SK-N-SH treated with all-trans-retinoic acid at 6 μM for 48 hours (cell line): ENCODE measurements at regions not wholly inside any gene's neighbourhood (a gene's known extent, or its start where the extent isn't known, plus 50 kb on each side); places are given as distances from the start of the nearest gene placed in this dataset.

Experiments
- ATAC-seq: fragments of 200-7000 bp; cut with Tn5 transposase; 3 replicates; pipeline ENCODE4 v1.9.1; 2020; ENCODE audit warnings: mild to moderate bottlenecking, moderate library complexity
- ARNTL ChIP-seq: fragments of 450-650 bp; formaldehyde crosslinking; IDR thresholded peaks from 2 replicates; pipeline ENCODE4 v1.5.0; 2020; ENCODE audit warnings: low read depth, mild to moderate bottlenecking, moderate library complexity, borderline replicate concordance
- CSDC2 ChIP-seq: fragments of 250-450 bp; sonication (Bioruptor Pico); IDR thresholded peaks from 2 replicates; pipeline ENCODE4 v1.5.0; 2020; ENCODE audit warnings: mild to moderate bottlenecking, moderate library complexity
- ESRRG ChIP-seq: fragments of 250-450 bp; sonication (Bioruptor Pico); IDR thresholded peaks from 2 replicates; pipeline ENCODE4 v1.6.1; 2021; ENCODE audit warnings: mild to moderate bottlenecking
- GLIS3 ChIP-seq: fragments of 250-450 bp; sonication (Bioruptor Pico); IDR thresholded peaks from 2 replicates; pipeline ENCODE4 v1.5.0; 2020; ENCODE audit warnings: mild to moderate bottlenecking, moderate library complexity
- ISL1 ChIP-seq: fragments of 250-450 bp; sonication (Bioruptor Pico); IDR thresholded peaks from 2 replicates; pipeline ENCODE4 v2.1.2; 2022; ENCODE audit warnings: mild to moderate bottlenecking, moderate library complexity
- OSR1 ChIP-seq: fragments of 250-450 bp; sonication (Bioruptor Pico); IDR thresholded peaks from 2 replicates; pipeline ENCODE4 v1.8.0; 2022; ENCODE audit warnings: moderate library complexity, mild to moderate bottlenecking, inconsistent platforms
- PPARA ChIP-seq: fragments of 250-450 bp; sonication (Bioruptor Pico); IDR thresholded peaks from 2 replicates; pipeline ENCODE4 v1.5.0; 2020; ENCODE audit warnings: mild to moderate bottlenecking, borderline replicate concordance
- RARB ChIP-seq: fragments of 250-450 bp; sonication (Bioruptor Pico); IDR thresholded peaks from 2 replicates; pipeline ENCODE4 v1.8.0; 2021; ENCODE audit warnings: mild to moderate bottlenecking, moderate library complexity
- SNAI2 ChIP-seq: fragments of 250-450 bp; sonication (Bioruptor Pico); IDR thresholded peaks from 2 replicates; pipeline ENCODE4 v1.5.0; 2020; ENCODE audit warnings: mild to moderate bottlenecking, moderate library complexity
- TCF4 ChIP-seq: fragments of 250-450 bp; sonication (Bioruptor Pico); IDR thresholded peaks from 2 replicates; pipeline ENCODE4 v1.8.0; 2021; ENCODE audit warnings: mild to moderate bottlenecking, moderate library complexity, borderline replicate concordance
- TOX ChIP-seq: fragments of 250-450 bp; sonication (Bioruptor Pico); IDR thresholded peaks from 2 replicates; pipeline ENCODE4 v1.8.0; 2021; ENCODE audit warnings: mild to moderate bottlenecking, moderate library complexity, borderline replicate concordance
- ZC3H10 ChIP-seq: fragments of 250-450 bp; sonication (Bioruptor Pico); IDR thresholded peaks from 2 replicates; pipeline ENCODE4 v1.5.1; 2021; ENCODE audit warnings: mild to moderate bottlenecking, moderate library complexity
- ZFP3 ChIP-seq: fragments of 250-450 bp; sonication (Bioruptor Pico); IDR thresholded peaks from 2 replicates; pipeline ENCODE4 v1.5.0; 2020; ENCODE audit warnings: mild to moderate bottlenecking, moderate library complexity
- ZFP30 ChIP-seq: fragments of 450-650 bp; formaldehyde crosslinking; IDR thresholded peaks from 2 replicates; pipeline ENCODE4 v1.5.0; 2022; ENCODE audit warnings: mild to moderate bottlenecking, moderate library complexity
- TF ChIP-seq, protein P1 (sequence below): fragments of 250-450 bp; sonication (Bioruptor Pico); IDR thresholded peaks from 2 replicates; pipeline ENCODE4 v1.8.0; 2021; ENCODE audit warnings: low read depth, mild to moderate bottlenecking, moderate library complexity, borderline replicate concordance
- TF ChIP-seq, protein P2 (sequence below): fragments of 250-450 bp; sonication (Bioruptor Pico); IDR thresholded peaks from 2 replicates; pipeline ENCODE4 v1.5.0; 2020; ENCODE audit warnings: mild to moderate bottlenecking, moderate library complexity
- TF ChIP-seq, protein P3 (sequence below): fragments of 250-450 bp; sonication (Bioruptor Pico); IDR thresholded peaks from 2 replicates; pipeline ENCODE4 v1.5.1; 2021; ENCODE audit warnings: mild to moderate bottlenecking, moderate library complexity
- TF ChIP-seq, protein P4 (sequence below): fragments of 250-450 bp; sonication (Bioruptor Pico); IDR thresholded peaks from 2 replicates; pipeline ENCODE4 v1.5.1; 2020; ENCODE audit warnings: low read depth, mild to moderate bottlenecking, moderate library complexity

DNA sequence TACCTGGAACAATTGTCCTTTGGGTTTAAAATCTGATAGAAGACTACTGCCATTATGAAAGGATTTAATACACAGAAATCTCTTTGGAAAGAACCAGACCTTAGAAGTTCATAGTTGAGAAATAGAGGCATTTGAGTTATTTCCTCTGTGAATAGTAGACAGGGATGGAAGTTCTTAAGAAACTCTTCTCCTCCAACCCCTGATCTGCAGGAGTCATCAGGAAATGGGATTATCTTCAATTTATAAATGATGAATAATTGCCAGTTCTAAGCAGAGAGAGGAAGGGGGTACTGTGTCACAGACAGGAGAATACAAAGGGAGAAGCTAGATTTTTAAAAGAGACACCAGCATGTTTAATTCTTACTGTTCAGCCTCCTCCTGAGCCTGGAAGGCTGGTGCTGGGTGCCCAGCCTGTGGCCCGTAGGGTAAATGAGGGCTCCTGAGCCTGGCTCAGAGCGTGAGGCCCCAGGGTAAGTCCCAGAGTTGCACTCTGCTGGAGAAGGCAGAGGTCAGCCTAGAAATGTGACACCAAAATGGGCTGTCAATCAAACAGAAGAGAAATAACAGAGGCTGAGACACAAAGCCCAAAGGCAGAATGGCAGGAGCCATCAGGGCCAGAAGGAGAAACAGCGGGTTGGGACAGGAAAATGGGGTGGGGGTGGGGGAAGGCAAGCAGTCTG is 58.2 kb upstream of the PKDCC start:
- ATAC-seq: no peak

DNA sequence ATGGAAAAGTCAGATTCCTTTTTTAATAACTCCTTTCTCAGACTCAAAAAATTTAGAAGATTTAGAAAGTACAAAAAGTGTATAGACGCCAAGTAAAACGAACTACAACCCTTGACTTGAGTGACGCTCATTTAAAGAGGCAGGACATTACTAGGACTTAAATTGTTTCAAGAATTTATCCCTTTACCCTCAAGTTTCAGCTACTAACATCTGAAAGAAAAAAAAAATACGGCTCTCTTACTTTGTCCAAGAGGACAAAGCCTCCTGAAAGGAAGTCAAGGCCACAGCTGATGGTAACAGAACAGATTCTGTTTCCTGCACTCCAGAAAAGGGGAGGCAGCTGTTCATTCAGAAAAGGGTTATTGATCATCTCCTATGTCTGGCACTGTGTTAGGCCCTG is 57.6 kb upstream of the PKDCC start:
- no peak for ATAC-seq
- TF ChIP-seq RARB (no peak), PPARA (CRISPR knock-in tag) (no peak)

More for the DNA sequence above, 58.2 kb upstream of the PKDCC start:
- TF ChIP-seq ZFP30 (CRISPR knock-in tag) (no peak), ZC3H10 (no peak), OSR1 (no peak), CSDC2 (no peak)
- TF ChIP-seq, protein P1, sequence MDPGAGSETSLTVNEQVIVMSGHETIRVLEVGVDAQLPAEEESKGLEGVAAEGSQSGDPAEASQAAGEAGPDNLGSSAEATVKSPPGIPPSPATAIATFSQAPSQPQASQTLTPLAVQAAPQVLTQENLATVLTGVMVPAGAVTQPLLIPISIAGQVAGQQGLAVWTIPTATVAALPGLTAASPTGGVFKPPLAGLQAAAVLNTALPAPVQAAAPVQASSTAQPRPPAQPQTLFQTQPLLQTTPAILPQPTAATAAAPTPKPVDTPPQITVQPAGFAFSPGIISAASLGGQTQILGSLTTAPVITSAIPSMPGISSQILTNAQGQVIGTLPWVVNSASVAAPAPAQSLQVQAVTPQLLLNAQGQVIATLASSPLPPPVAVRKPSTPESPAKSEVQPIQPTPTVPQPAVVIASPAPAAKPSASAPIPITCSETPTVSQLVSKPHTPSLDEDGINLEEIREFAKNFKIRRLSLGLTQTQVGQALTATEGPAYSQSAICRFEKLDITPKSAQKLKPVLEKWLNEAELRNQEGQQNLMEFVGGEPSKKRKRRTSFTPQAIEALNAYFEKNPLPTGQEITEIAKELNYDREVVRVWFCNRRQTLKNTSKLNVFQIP: no peak

DNA sequence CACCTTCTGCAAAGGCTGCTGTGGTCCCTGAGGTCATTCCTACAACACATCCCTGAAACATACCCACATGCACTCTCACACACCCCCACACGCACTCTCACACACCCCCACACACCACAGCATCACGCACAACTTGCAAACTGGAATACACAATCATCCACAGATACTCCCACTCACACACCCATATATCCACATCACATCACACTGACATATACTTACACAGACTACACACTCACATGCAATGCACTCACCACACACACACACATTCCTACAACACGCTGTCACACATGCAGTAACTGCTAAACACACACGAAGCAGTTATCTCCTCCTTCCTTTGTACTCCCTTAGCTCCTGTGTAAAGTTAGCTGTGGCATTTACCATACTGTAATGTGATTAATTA is 57.1 kb upstream of the PKDCC start:
- ATAC-seq: no peak; the same call in 2 of the 3 replicates
- TF ChIP-seq RARB: no peak
- no peak for TF ChIP-seq SNAI2 (CRISPR knock-in tag)
- no peak for TF ChIP-seq ISL1 (CRISPR knock-in tag)
- TF ChIP-seq OSR1: no peak

DNA sequence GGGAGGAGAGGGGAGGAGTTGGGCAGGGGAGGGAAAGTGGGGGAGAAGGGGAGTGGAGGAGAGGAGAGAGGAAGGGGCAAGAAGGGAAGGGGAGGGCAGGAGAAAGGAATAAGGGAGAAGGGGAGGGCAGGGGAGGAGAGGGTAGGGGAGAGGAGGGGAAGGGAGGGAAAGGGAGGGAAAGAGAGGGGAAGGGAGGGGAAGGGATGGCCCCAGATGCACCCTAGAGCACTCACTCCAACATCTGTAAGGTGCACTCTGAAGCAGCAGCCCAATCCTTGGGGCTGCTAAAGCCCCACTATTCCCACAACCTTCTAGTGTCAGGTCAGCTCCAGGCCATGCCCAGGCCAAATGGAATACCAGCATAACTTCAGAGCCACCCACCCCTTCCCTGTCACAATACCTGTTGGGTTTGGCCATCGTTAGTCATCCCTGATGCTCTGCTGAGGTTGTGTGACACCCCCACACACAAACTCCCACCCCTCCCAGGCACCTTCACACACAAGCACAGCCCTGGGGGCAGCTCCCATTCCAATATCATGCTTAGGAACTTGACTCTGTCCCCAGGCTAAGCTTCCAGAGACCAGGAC is 55.7 kb upstream of the PKDCC start:
- TF ChIP-seq TCF4 (CRISPR knock-in tag) (no peak), ARNTL (CRISPR knock-in tag) (no peak), ZFP3 (CRISPR knock-in tag) (no peak), GLIS3 (CRISPR knock-in tag) (no peak), ESRRG (no peak), TOX (CRISPR knock-in tag) (no peak), ZFP30 (CRISPR knock-in tag) (no peak), CSDC2 (no peak), ZC3H10 (no peak), OSR1 (no peak), RARB (no peak)
- TF ChIP-seq, protein P2, sequence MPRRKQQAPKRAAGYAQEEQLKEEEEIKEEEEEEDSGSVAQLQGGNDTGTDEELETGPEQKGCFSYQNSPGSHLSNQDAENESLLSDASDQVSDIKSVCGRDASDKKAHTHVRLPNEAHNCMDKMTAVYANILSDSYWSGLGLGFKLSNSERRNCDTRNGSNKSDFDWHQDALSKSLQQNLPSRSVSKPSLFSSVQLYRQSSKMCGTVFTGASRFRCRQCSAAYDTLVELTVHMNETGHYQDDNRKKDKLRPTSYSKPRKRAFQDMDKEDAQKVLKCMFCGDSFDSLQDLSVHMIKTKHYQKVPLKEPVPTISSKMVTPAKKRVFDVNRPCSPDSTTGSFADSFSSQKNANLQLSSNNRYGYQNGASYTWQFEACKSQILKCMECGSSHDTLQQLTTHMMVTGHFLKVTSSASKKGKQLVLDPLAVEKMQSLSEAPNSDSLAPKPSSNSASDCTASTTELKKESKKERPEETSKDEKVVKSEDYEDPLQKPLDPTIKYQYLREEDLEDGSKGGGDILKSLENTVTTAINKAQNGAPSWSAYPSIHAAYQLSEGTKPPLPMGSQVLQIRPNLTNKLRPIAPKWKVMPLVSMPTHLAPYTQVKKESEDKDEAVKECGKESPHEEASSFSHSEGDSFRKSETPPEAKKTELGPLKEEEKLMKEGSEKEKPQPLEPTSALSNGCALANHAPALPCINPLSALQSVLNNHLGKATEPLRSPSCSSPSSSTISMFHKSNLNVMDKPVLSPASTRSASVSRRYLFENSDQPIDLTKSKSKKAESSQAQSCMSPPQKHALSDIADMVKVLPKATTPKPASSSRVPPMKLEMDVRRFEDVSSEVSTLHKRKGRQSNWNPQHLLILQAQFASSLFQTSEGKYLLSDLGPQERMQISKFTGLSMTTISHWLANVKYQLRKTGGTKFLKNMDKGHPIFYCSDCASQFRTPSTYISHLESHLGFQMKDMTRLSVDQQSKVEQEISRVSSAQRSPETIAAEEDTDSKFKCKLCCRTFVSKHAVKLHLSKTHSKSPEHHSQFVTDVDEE (CRISPR knock-in tag): no peak
- TF ChIP-seq, protein P1: no peak
- TF ChIP-seq, protein P3, sequence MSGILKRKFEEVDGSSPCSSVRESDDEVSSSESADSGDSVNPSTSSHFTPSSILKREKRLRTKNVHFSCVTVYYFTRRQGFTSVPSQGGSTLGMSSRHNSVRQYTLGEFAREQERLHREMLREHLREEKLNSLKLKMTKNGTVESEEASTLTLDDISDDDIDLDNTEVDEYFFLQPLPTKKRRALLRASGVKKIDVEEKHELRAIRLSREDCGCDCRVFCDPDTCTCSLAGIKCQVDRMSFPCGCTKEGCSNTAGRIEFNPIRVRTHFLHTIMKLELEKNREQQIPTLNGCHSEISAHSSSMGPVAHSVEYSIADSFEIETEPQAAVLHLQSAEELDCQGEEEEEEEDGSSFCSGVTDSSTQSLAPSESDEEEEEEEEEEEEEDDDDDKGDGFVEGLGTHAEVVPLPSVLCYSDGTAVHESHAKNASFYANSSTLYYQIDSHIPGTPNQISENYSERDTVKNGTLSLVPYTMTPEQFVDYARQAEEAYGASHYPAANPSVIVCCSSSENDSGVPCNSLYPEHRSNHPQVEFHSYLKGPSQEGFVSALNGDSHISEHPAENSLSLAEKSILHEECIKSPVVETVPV (CRISPR knock-in tag): no peak
- TF ChIP-seq, protein P4, sequence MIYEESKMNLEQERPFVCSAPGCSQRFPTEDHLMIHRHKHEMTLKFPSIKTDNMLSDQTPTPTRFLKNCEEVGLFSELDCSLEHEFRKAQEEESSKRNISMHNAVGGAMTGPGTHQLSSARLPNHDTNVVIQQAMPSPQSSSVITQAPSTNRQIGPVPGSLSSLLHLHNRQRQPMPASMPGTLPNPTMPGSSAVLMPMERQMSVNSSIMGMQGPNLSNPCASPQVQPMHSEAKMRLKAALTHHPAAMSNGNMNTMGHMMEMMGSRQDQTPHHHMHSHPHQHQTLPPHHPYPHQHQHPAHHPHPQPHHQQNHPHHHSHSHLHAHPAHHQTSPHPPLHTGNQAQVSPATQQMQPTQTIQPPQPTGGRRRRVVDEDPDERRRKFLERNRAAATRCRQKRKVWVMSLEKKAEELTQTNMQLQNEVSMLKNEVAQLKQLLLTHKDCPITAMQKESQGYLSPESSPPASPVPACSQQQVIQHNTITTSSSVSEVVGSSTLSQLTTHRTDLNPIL (CRISPR knock-in tag): no peak
- ATAC-seq: no peak
